MG63 (cell line): ENCODE measurements at regions not wholly inside any gene's neighbourhood (a gene's known extent, or its start where the extent isn't known, plus 50 kb on each side); places are given as distances from the start of the nearest gene placed in this dataset.
A peak's percentile ranks its signal among the peaks of the same experiment; 100 is the strongest.
"Not testable (repeated sequence)": the region's sequence is repeated elsewhere in the genome, so short reads cannot be mapped to it uniquely, and the experiment has no call there.

ENCODE experiments used
- DNase-seq: peaks from one replicate; pipeline ENCODE4 v3.0.0-alpha.2; 2020
- H3K27me3 ChIP-seq: fragments of 250-450 bp; sonication (Bioruptor Pico); 2 replicates; pipeline ENCODE4 v1.5.1; 2020; ENCODE audit warnings: mild to moderate bottlenecking, moderate library complexity
- H3K36me3 ChIP-seq: fragments of 250-450 bp; sonication (Bioruptor Pico); 2 replicates; pipeline ENCODE4 v1.5.1; 2020; ENCODE audit warnings: mild to moderate bottlenecking, moderate library complexity
- H3K4me3 ChIP-seq: fragments of 250-450 bp; sonication (Bioruptor Pico); 2 replicates; pipeline ENCODE4 v1.5.1; 2020; ENCODE audit warnings: mild to moderate bottlenecking, moderate library complexity
- H3K9me3 ChIP-seq: fragments of 250-450 bp; sonication (Bioruptor Pico); 2 replicates; pipeline ENCODE4 v1.5.1; 2020; ENCODE audit warnings: mild to moderate bottlenecking, moderate library complexity

- Histone ChIP-seq H3K36me3 (no peaks in the 10 kb centered on the region), H3K27me3 (no peaks in the 10 kb centered on the region), H3K4me3 (no peak overlapping the region), H3K9me3 (no peaks in the 10 kb centered on the region)
- no peak for DNase-seq
Observed at GRCh38 chr17:14582996-14583395, 282.1 kb downstream of the HS3ST3B1 start.

GRCh38 chr17:14581186-14581830, 280.4 kb downstream of the HS3ST3B1 start:
- no peaks in the 10 kb centered on the region for H3K9me3 ChIP-seq
- no peak for DNase-seq
- no peaks in the 10 kb centered on the region for H3K36me3 ChIP-seq
- no peaks in the 10 kb centered on the region for H3K27me3 ChIP-seq
- H3K4me3 ChIP-seq: no peak overlapping the region

GRCh38 chr17:14580499-14580898, 279.6 kb downstream of the HS3ST3B1 start:
- no peaks in the 10 kb centered on the region for H3K9me3 ChIP-seq
- no peak overlapping the region for H3K4me3 ChIP-seq
- DNase-seq: peak; percentile 30
- no peaks in the 10 kb centered on the region for H3K27me3 ChIP-seq
- H3K36me3 ChIP-seq: no peaks in the 10 kb centered on the region

GRCh38 chr17:14579716-14580115, 278.8 kb downstream of the HS3ST3B1 start:
- DNase-seq: no peak
- no peaks in the 10 kb centered on the region for H3K36me3 ChIP-seq
- no peaks in the 10 kb centered on the region for H3K9me3 ChIP-seq
- no peak overlapping the region for H3K4me3 ChIP-seq
- H3K27me3 ChIP-seq: no peaks in the 10 kb centered on the region

- no peak for DNase-seq
- Histone ChIP-seq H3K9me3 (no peaks in the 10 kb centered on the region), H3K4me3 (no peak overlapping the region), H3K36me3 (no peaks in the 10 kb centered on the region), H3K27me3 (no peaks in the 10 kb centered on the region)
Observed at GRCh38 chr17:14575471-14575953, 274.6 kb downstream of the HS3ST3B1 start.

GRCh38 chr17:14560325-14560724, 259.4 kb downstream of the HS3ST3B1 start:
- not testable (repeated sequence) for H3K9me3 ChIP-seq, H3K36me3 ChIP-seq, H3K27me3 ChIP-seq, DNase-seq, H3K4me3 ChIP-seq

- no peaks in the 10 kb centered on the region for H3K27me3 ChIP-seq
- no peak overlapping the region for H3K4me3 ChIP-seq
- no peak for DNase-seq
- no peaks in the 10 kb centered on the region for H3K9me3 ChIP-seq
- no peaks in the 10 kb centered on the region for H3K36me3 ChIP-seq
Observed at GRCh38 chr17:14559264-14560119, 258.6 kb downstream of the HS3ST3B1 start.

GRCh38 chr17:14557480-14557879, 256.6 kb downstream of the HS3ST3B1 start:
- DNase-seq: no peak
- Histone ChIP-seq H3K4me3 (no peak overlapping the region), H3K36me3 (no peaks in the 10 kb centered on the region), H3K9me3 (no peaks in the 10 kb centered on the region), H3K27me3 (no peaks in the 10 kb centered on the region)

- no peak for DNase-seq
- H3K27me3 ChIP-seq: no peaks in the 10 kb centered on the region
- no peaks in the 10 kb centered on the region for H3K36me3 ChIP-seq
- no peaks in the 10 kb centered on the region for H3K9me3 ChIP-seq
- H3K4me3 ChIP-seq: no peak overlapping the region
Observed at GRCh38 chr17:14553847-14554246, 253.0 kb downstream of the HS3ST3B1 start.

- Histone ChIP-seq H3K4me3 (no peak overlapping the region), H3K27me3 (no peaks in the 10 kb centered on the region), H3K9me3 (no peaks in the 10 kb centered on the region), H3K36me3 (no peaks in the 10 kb centered on the region)
- peak; percentile 3 for DNase-seq
Observed at GRCh38 chr17:14552306-14552705, 251.4 kb downstream of the HS3ST3B1 start.

- Histone ChIP-seq H3K36me3 (no peaks in the 10 kb centered on the region), H3K9me3 (no peaks in the 10 kb centered on the region), H3K4me3 (no peak overlapping the region), H3K27me3 (no peaks in the 10 kb centered on the region)
- DNase-seq: no peak
Observed at GRCh38 chr17:14547556-14547955, 246.7 kb downstream of the HS3ST3B1 start.

- Histone ChIP-seq H3K27me3 (no peaks in the 10 kb centered on the region), H3K4me3 (no peak overlapping the region), H3K36me3 (no peaks in the 10 kb centered on the region), H3K9me3 (no peaks in the 10 kb centered on the region)
- no peak for DNase-seq
Observed at GRCh38 chr17:14547016-14547415, 246.1 kb downstream of the HS3ST3B1 start.

GRCh38 chr17:14545156-14545906, 244.4 kb downstream of the HS3ST3B1 start:
- no peak for DNase-seq
- no peaks in the 10 kb centered on the region for H3K36me3 ChIP-seq
- no peaks in the 10 kb centered on the region for H3K9me3 ChIP-seq
- no peak overlapping the region for H3K4me3 ChIP-seq
- H3K27me3 ChIP-seq: no peaks in the 10 kb centered on the region

GRCh38 chr17:14541714-14542113, 240.8 kb downstream of the HS3ST3B1 start:
- H3K27me3 ChIP-seq: no peaks in the 10 kb centered on the region
- H3K36me3 ChIP-seq: no peaks in the 10 kb centered on the region
- no peak for DNase-seq
- no peak overlapping the region for H3K4me3 ChIP-seq
- H3K9me3 ChIP-seq: no peaks in the 10 kb centered on the region

GRCh38 chr17:14539801-14540200, 238.9 kb downstream of the HS3ST3B1 start:
- Histone ChIP-seq H3K27me3 (no peaks in the 10 kb centered on the region), H3K4me3 (no peak overlapping the region), H3K9me3 (no peaks in the 10 kb centered on the region), H3K36me3 (no peaks in the 10 kb centered on the region)
- no peak for DNase-seq

- DNase-seq, H3K36me3 ChIP-seq, H3K9me3 ChIP-seq, H3K27me3 ChIP-seq, H3K4me3 ChIP-seq: not testable (repeated sequence)
Observed at GRCh38 chr17:14532242-14532641, 231.4 kb downstream of the HS3ST3B1 start.
